CD14-positive monocyte (primary cell): ENCODE measurements at regions not wholly inside any gene's neighbourhood (a gene's known extent, or its start where the extent isn't known, plus 50 kb on each side); places are given as distances from the start of the nearest gene placed in this dataset.

Experiments used
- DNase-seq, 3 donors: peaks; one replicate each; pipeline ENCODE4 v3.0.0-alpha.2; 2011 to 2022
- H2AFZ ChIP-seq: 2 replicates; pipeline ENCODE4 v1.6.0; 2012; ENCODE audit warnings: mild to moderate bottlenecking, low read depth, low read length, inconsistent platforms; ENCODE audit not compliant: insufficient read depth, poor library complexity, severe bottlenecking
- H3K27ac ChIP-seq, 2 donors: 1 replicate in 1 of 2; 2 replicates in 1 of 2; pipeline ENCODE4 v1.5.1; 2012 to 2013; ENCODE audit warnings: low read length in 2 of 2, control low read depth in 1 of 2, inconsistent platforms in 1 of 2, low read depth in 1 of 2, mild to moderate bottlenecking in 1 of 2
- H3K27me3 ChIP-seq, 2 donors: one replicate each; pipeline versions ENCODE4 v1.6.0 to v1.6.1; 2011 to 2013; ENCODE audit warnings: low read length in 2 of 2; ENCODE audit not compliant: control insufficient read depth in 2 of 2, insufficient read depth in 2 of 2
- H3K36me3 ChIP-seq, 2 donors: replicated peaks in 1 of 2; 1 replicate in 1 of 2; 2 replicates in 1 of 2; pipeline versions ENCODE4 v1.5.1 to v1.6.1; 2012 to 2013; ENCODE audit warnings: low read length in 2 of 2, control low read depth in 1 of 2, inconsistent platforms in 1 of 2, mild to moderate bottlenecking in 1 of 2; ENCODE audit not compliant: insufficient read depth in 2 of 2, control insufficient read depth in 1 of 2
- H3K4me1 ChIP-seq, 2 donors: 1 replicate in 1 of 2; 2 replicates in 1 of 2; pipeline versions ENCODE4 v1.5.1 to v1.6.1; 2012 to 2013; ENCODE audit warnings: low read length in 2 of 2, control low read depth in 1 of 2, inconsistent platforms in 1 of 2, mild to moderate bottlenecking in 1 of 2, moderate library complexity in 1 of 2; ENCODE audit not compliant: insufficient read depth in 2 of 2, control insufficient read depth in 1 of 2
- H3K4me2 ChIP-seq: replicated peaks from 2 replicates; pipeline ENCODE3; 2012; ENCODE audit warnings: low read length, moderate library complexity, mild to moderate bottlenecking; ENCODE audit not compliant: poor library complexity, severe bottlenecking; ENCODE audit errors: extremely low read depth
- H3K4me3 ChIP-seq, 3 experiments: fragments of 200-600 bp in 1 of 3; sonication (generic) in 1 of 3; replicated peaks in 1 of 3; 1 replicate in 2 of 3; 2 replicates in 1 of 3; pipeline ENCODE4 v1.5.1; 2011 to 2013; ENCODE audit warnings: low read length in 3 of 3, mild to moderate bottlenecking in 3 of 3, control low read depth in 2 of 3, low read depth in 2 of 3, inconsistent platforms in 1 of 3, moderate library complexity in 1 of 3
- H3K79me2 ChIP-seq: 2 replicates; pipeline ENCODE4 v1.6.0; 2012; ENCODE audit warnings: mild to moderate bottlenecking, control low read depth, inconsistent platforms, low read length, moderate library complexity; ENCODE audit not compliant: insufficient read depth
- H3K9ac ChIP-seq: 2 replicates; pipeline ENCODE4 v1.6.0; 2017; ENCODE audit warnings: low read length, mild to moderate bottlenecking; ENCODE audit not compliant: insufficient read depth, poor library complexity, severe bottlenecking
- H3K9me3 ChIP-seq, 2 donors: replicated peaks in 1 of 2; 1 replicate in 1 of 2; 2 replicates in 1 of 2; pipeline versions ENCODE4 v1.5.1 to v1.6.1; 2012 to 2013; ENCODE audit warnings: low read length in 2 of 2, control low read depth in 1 of 2; ENCODE audit not compliant: control insufficient read depth in 1 of 2, insufficient read depth in 1 of 2
- H4K20me1 ChIP-seq: 2 replicates; pipeline ENCODE4 v1.6.0; 2012; ENCODE audit warnings: mild to moderate bottlenecking, low read length, control low read depth, moderate library complexity; ENCODE audit not compliant: insufficient read depth
- H3K27ac Mint-ChIP-seq, 7 donors: one replicate each; pipeline ENCODE4 v1.8.0; 2020; ENCODE audit warnings: mild to moderate bottlenecking in 7 of 7, mixed read lengths in 7 of 7, moderate library complexity in 6 of 7, inconsistent platforms in 2 of 7
- H3K27me3 Mint-ChIP-seq, 3 donors: one replicate each; pipeline ENCODE4 v1.8.0; 2021 to 2022; ENCODE audit warnings: low read depth in 3 of 3, mild to moderate bottlenecking in 3 of 3, mixed read lengths in 3 of 3, moderate library complexity in 3 of 3, inconsistent platforms in 1 of 3
- H3K36me3 Mint-ChIP-seq, 2 donors: one replicate each; pipeline ENCODE4 v1.8.0; 2020; ENCODE audit warnings: mixed read lengths in 2 of 2, inconsistent platforms in 1 of 2, mild to moderate bottlenecking in 1 of 2
- H3K4me1 Mint-ChIP-seq: one replicate; pipeline ENCODE4 v1.8.0; 2020; ENCODE audit warnings: mild to moderate bottlenecking, mixed read lengths
- H3K4me3 Mint-ChIP-seq, 2 donors: one replicate each; pipeline ENCODE4 v1.8.0; 2020; ENCODE audit warnings: mild to moderate bottlenecking in 2 of 2, mixed read lengths in 2 of 2, moderate library complexity in 1 of 2
- H3K9me3 Mint-ChIP-seq, 7 donors: one replicate each; pipeline ENCODE4 v1.8.0; 2020 to 2022; ENCODE audit warnings: mixed read lengths in 7 of 7, mild to moderate bottlenecking in 6 of 7, moderate library complexity in 6 of 7, inconsistent platforms in 2 of 7
- CTCF ChIP-seq: fragments of 200-600 bp; IDR thresholded peaks from one replicate; pipeline ENCODE4 v1.8.0; 2022; ENCODE audit warnings: antibody characterized with exemption, mild to moderate bottlenecking
- WGBS: methylation state at CpG from one replicate; pipeline ENCODE4 v1.1.5; 2013; ENCODE audit warnings: missing lambda C conversion rate; ENCODE audit not compliant: insufficient coverage; 5-methylcytosine and 5-hydroxymethylcytosine counted together
- intact Hi-C, 2 donors: fragments of 100-400 bp; cut with micrococcal nuclease; formaldehyde crosslinking; loops; one replicate each; pipeline versions ENCODE4 v1.15.0 to v1.15.1; 2023

DNA sequence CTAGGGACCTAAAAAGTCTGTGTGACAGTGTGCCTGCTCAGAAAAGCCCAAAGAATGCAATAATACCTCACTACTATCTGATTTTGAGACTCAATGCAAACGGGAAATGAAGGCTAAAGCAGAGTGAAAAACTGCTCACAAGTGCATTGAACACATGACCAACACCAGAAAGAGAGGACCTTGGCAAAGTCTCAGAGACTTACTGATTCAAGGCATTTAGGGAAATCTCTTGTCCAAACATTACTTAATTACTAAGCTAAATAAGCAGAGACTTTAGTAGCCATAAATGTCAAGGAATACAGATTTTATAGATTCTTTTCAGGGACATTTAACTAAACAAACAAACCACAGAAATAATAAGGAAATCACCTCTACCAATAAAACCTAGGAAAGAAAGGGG is 916.0 kb downstream of the FSTL5 start:
- Mint-ChIP-seq H3K27me3 (peaks cover 0 to 3% (median 1%) of the 10 kb centered on the region in 3 donors), H3K9me3 (peaks cover 0 to 11% (median 2%) of the 10 kb centered on the region in 7 donors), H3K36me3 (no peaks in the 10 kb centered on the region), H3K27ac (no peak overlapping the region), H3K4me1 (no peaks in the 10 kb centered on the region), H3K4me3 (no peak overlapping the region)
- no peak for DNase-seq
- no peaks in the 10 kb centered on the region for H3K4me1 ChIP-seq
- no peaks in the 10 kb centered on the region for H3K79me2 ChIP-seq
- no peak overlapping the region for H2AFZ ChIP-seq
- intact Hi-C loops = no loop called here
- no peaks in the 10 kb centered on the region for H3K36me3 ChIP-seq
- no peaks in the 10 kb centered on the region for H4K20me1 ChIP-seq
- H3K4me3 ChIP-seq = no peak overlapping the region
- H3K27ac ChIP-seq = no peak overlapping the region
- no peaks in the 10 kb centered on the region for H3K27me3 ChIP-seq
- no peak overlapping the region for H3K9ac ChIP-seq
- peaks cover 0 to 13% of the 10 kb centered on the region in 2 donors for H3K9me3 ChIP-seq
- 20% methylated on average over 1 of the region's 1 CpG for WGBS
- no peak overlapping the region for H3K4me2 ChIP-seq
- TF ChIP-seq CTCF = no peak

GRCh38 chr4:161238033-161238432 is 925.8 kb downstream of the FSTL5 start:
- WGBS = no CpG with 5 or more reads among the region's 3 CpGs
- H3K9ac ChIP-seq = no peak overlapping the region
- H3K9me3 ChIP-seq = no peaks in the 10 kb centered on the region
- Mint-ChIP-seq H3K9me3 (peaks cover 0 to 2% (median 0%) of the 10 kb centered on the region in 7 donors), H3K27ac (no peak overlapping the region), H3K4me3 (no peak overlapping the region), H3K27me3 (no peaks in the 10 kb centered on the region), H3K36me3 (no peaks in the 10 kb centered on the region), H3K4me1 (no peaks in the 10 kb centered on the region)
- no peaks in the 10 kb centered on the region for H3K27me3 ChIP-seq
- H3K36me3 ChIP-seq = no peaks in the 10 kb centered on the region
- intact Hi-C loops = no loop called here
- no peak overlapping the region for H2AFZ ChIP-seq
- H3K4me2 ChIP-seq = no peak overlapping the region
- DNase-seq = no peak
- no peaks in the 10 kb centered on the region for H3K79me2 ChIP-seq
- H3K27ac ChIP-seq = no peak overlapping the region
- H3K4me3 ChIP-seq = no peak overlapping the region
- no peaks in the 10 kb centered on the region for H3K4me1 ChIP-seq
- TF ChIP-seq CTCF = no peak
- H4K20me1 ChIP-seq = no peaks in the 10 kb centered on the region
